Large intestine (tissue), 3 donors: ENCODE measurements at regions not wholly inside any gene's neighbourhood (a gene's known extent, or its start where the extent isn't known, plus 50 kb on each side); places are given as distances from the start of the nearest gene placed in this dataset.
A peak's percentile ranks its signal among the peaks of the same experiment; 100 is the strongest.
"Not testable (repeated sequence)": the region's sequence is repeated elsewhere in the genome, so short reads cannot be mapped to it uniquely, and the experiment has no call there.

Experiments used
- DNase-seq, 2 donors: peaks; one replicate each; pipeline versions ENCODE4 v3.0.0 to v3.0.0-alpha.2; 2013
- H3K27ac ChIP-seq: one replicate; pipeline ENCODE4 v1.5.1; 2013; ENCODE audit warnings: low read length
- H3K27me3 ChIP-seq: 2 replicates; pipeline ENCODE4 v1.6.1; 2013; ENCODE audit warnings: low read length; ENCODE audit not compliant: control insufficient read depth, insufficient read depth
- H3K36me3 ChIP-seq: 2 replicates; pipeline ENCODE4 v1.6.1; 2013; ENCODE audit warnings: low read length; ENCODE audit not compliant: control insufficient read depth, insufficient read depth
- H3K4me1 ChIP-seq: one replicate; pipeline ENCODE4 v1.6.1; 2013; ENCODE audit warnings: low read length; ENCODE audit not compliant: control insufficient read depth, insufficient read depth
- H3K4me3 ChIP-seq: one replicate; pipeline ENCODE4 v1.5.1; 2013; ENCODE audit warnings: low read length
- H3K9me3 ChIP-seq: one replicate; pipeline ENCODE4 v1.6.1; 2013; ENCODE audit warnings: mild to moderate bottlenecking, low read depth, low read length, moderate library complexity; ENCODE audit not compliant: control insufficient read depth
- WGBS: methylation state at CpG from one replicate; pipeline ENCODE4 v1.1.5; 2013; ENCODE audit warnings: low lambda C conversion rate; ENCODE audit not compliant: insufficient coverage; 5-methylcytosine and 5-hydroxymethylcytosine counted together

DNA sequence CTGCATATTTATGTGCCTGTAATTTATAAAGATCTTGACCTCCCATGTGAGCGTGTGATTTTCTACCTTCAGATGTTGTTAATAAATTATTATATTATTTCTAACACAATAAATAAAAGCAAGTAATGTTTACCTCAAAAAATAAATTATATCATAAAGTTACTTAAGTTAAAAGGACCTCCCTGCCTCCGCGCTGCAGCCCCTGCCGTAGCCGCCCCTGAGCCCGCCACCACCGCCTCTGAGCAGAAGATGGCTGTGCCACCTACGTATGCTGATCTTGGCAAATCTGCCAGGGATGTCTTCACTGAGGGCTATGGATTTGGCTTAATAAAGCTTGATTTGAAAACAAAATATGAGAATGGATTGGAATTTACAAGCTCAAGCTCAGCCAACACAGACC, 119.6 kb upstream of the BRWD3 start:
- DNase-seq, result no peak
- no CpG with 5 or more reads among the region's 8 CpGs for WGBS
- Histone ChIP-seq H3K27me3 (no peaks in the 10 kb centered on the region), H3K4me1 (no peaks in the 10 kb centered on the region), H3K9me3 (no peaks in the 10 kb centered on the region), H3K36me3 (no peaks in the 10 kb centered on the region), H3K27ac (no peak overlapping the region), H3K4me3 (no peak overlapping the region)

DNA sequence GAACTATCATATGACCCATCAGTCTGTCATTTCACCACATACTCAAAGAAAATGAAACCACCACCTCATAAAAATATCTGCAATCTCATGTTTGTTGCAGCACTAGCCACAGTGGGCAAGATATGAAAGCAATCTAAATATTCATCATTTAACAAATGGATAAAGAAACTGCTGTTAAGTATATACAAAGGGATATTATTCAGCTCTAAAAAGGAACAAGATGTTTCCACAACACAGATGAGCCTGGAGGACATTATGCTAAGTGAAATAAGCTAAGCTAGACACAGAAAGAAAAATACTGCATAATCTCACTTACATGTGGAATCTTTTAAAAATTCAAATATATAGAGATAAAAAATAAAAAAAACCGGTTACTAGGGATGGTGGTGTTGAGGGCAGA, 108.2 kb upstream of the BRWD3 start:
- Histone ChIP-seq H3K27ac (no peak overlapping the region), H3K27me3 (no peaks in the 10 kb centered on the region), H3K4me3 (no peak overlapping the region), H3K36me3 (no peaks in the 10 kb centered on the region), H3K4me1 (no peaks in the 10 kb centered on the region), H3K9me3 (no peaks in the 10 kb centered on the region)
- WGBS, result no CpG with 5 or more reads among the region's 1 CpG
- DNase-seq, result no peak

DNA sequence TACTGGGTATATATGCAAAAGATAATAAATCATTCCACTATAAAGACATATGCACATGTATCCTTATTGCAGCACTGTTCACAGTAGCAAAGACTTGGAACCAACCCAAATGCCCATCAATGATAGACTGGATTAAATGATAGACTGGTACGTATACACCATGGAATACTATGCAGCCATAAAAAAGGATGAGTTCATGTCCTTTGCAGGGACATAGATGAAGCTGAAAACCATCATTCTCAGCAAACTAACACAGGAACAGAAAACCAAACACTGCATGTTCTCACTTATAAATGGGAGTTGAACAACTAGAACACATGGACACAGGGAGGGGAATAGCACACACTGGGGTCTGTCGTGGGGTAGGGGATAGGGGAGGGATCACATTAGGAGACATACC, 102.7 kb upstream of the BRWD3 start:
- H3K4me3 ChIP-seq, H3K4me1 ChIP-seq, DNase-seq, H3K27ac ChIP-seq, H3K36me3 ChIP-seq, H3K27me3 ChIP-seq, H3K9me3 ChIP-seq: not testable (repeated sequence)
- no CpG with 5 or more reads among the region's 2 CpGs for WGBS

DNA sequence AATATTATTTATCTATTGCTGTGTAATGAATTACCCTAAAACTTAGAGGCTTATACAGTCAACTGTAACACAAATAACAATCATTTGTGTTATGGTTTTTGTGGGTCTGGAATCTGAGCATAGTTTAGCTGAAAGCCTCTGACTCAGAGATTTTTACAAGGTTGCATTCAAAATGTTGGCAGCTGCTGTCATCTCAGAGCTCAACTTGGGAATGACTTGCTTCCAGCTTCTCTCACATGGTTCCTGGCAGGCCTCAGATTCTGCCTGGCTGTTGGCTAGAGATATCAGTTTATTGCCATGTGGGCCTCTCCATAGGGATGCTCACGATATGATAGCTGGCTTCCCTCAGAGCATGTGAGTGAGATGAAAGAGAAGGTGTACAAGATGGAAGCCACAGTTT, 70.2 kb upstream of the BRWD3 start:
- Histone ChIP-seq H3K4me1 (no peaks in the 10 kb centered on the region), H3K4me3 (no peak overlapping the region), H3K9me3 (no peaks in the 10 kb centered on the region), H3K36me3 (no peaks in the 10 kb centered on the region), H3K27ac (no peak overlapping the region), H3K27me3 (no peaks in the 10 kb centered on the region)
- no peak for DNase-seq
- WGBS, result no CpG with 5 or more reads among the region's 1 CpG

DNA sequence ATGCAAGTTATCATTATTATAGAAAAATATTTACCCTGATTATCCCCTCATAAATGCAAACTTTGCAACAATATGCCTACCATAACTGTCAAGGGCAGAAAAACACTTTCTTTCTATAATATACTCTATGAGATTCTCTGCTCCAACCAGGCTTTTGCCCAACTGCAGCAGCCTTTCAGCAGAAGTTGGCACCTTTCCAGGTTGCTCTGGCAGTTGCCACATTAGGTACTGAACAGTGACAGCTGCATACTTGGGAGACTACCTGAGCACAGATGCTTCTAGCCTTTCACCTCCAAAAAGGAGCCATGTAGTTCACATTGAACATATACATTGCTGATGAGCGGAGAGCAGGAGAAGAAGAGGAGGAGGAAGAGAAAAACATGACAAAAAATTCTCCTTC, 69.5 kb upstream of the BRWD3 start:
- H3K36me3 ChIP-seq, result no peaks in the 10 kb centered on the region
- WGBS, result no CpG with 5 or more reads among the region's 1 CpG
- peak in 1 of 2 donors; percentile 1 for DNase-seq
- H3K4me3 ChIP-seq, result no peak overlapping the region
- no peaks in the 10 kb centered on the region for H3K27me3 ChIP-seq
- H3K27ac ChIP-seq, result no peak overlapping the region
- no peaks in the 10 kb centered on the region for H3K4me1 ChIP-seq
- H3K9me3 ChIP-seq, result no peaks in the 10 kb centered on the region

DNA sequence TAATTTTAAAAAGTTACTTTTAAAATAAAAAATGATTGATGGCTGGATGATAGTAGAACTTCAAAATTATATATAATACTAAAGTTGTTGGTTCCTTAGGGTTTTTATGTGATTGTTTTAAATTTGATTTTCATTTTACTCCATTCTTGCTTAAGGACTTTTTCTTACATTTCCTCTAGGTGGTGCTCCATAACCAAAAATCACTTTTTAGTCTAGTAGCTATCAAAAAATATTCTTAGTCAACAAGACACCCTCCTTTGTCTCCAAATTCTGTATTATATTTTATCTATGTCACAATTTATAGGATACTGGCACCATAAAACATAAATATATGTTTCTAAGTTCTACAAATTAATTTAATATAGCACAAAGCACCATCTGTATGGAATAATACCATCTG, 67.2 kb upstream of the BRWD3 start:
- no peak for DNase-seq
- H3K9me3 ChIP-seq, result no peaks in the 10 kb centered on the region
- H3K36me3 ChIP-seq, result no peaks in the 10 kb centered on the region
- H3K27ac ChIP-seq, result no peak overlapping the region
- no peak overlapping the region for H3K4me3 ChIP-seq
- H3K4me1 ChIP-seq, result no peaks in the 10 kb centered on the region
- no peaks in the 10 kb centered on the region for H3K27me3 ChIP-seq
